ENCODE measurements at regions not wholly inside any gene's neighbourhood (a gene's known extent, or its start where the extent isn't known, plus 50 kb on each side); places are given as distances from the start of the nearest gene placed in this dataset.

DNA sequence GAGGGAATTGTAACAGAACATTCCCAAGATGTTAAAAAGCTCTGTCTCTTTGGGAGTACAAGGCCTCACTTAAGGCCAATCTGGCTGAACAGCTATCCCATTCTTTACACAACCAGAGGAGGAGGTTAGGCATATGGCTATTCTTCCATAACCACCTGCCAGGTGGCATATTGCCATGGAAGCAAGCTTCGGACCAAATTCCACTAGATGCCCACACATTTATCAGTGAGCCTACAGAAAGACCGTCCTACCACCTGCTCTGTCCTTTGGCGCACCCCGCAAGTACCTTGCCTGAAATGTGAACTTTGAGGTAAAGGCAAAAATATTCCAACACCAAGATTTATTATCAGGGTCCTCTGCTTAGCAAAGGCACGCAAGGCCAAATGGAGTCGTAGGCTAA, 519.9 kb upstream of the TNP1 start:
- Histone ChIP-seq H3K9me3 (no peaks in the 10 kb centered on the region), H3K36me3 (ENCODE audit: low read depth, missing control alignments) (no peaks in the 10 kb centered on the region), H3K4me1 (peaks cover 29% of the 10 kb centered on the region), H3K4me3 (no peak overlapping the region), H3K27ac (no peak overlapping the region), H3K27me3 (no peaks in the 10 kb centered on the region)
- WGBS, 2 donors: 67 to 76% methylated on average over 6 of the region's 6 CpGs
- DNase-seq: no peak
- intact Hi-C loops (cut with DNase I; ENCODE audit: low total_unique reads): no loop called here
- no peak for TF ChIP-seq POLR2A (IDR thresholded peaks at IDR 0.05)
- TF ChIP-seq, protein P1, sequence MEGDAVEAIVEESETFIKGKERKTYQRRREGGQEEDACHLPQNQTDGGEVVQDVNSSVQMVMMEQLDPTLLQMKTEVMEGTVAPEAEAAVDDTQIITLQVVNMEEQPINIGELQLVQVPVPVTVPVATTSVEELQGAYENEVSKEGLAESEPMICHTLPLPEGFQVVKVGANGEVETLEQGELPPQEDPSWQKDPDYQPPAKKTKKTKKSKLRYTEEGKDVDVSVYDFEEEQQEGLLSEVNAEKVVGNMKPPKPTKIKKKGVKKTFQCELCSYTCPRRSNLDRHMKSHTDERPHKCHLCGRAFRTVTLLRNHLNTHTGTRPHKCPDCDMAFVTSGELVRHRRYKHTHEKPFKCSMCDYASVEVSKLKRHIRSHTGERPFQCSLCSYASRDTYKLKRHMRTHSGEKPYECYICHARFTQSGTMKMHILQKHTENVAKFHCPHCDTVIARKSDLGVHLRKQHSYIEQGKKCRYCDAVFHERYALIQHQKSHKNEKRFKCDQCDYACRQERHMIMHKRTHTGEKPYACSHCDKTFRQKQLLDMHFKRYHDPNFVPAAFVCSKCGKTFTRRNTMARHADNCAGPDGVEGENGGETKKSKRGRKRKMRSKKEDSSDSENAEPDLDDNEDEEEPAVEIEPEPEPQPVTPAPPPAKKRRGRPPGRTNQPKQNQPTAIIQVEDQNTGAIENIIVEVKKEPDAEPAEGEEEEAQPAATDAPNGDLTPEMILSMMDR (IDR thresholded peaks at IDR 0.05): no peak

DNA sequence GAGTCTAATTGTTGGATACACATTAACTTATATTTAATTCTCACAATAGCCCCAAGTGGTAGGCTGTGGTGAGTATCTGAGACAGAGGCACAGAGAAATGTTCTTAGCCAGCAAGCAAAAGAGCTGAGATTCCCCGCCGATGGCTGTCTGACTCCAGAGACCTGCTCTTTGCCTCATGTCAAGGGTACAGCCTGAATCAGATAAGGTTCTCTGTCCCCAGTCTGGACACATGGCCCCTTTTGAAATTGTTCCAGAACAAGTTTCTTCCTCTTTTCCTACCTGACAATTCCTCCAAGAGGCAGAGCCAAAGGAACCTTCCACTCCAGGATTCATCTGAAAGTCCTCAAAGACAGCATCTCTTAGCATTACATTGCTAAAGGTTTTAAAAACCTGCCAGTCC, 512.9 kb upstream of the TNP1 start:
- Histone ChIP-seq H3K36me3 (ENCODE audit: low read depth, missing control alignments) (no peaks in the 10 kb centered on the region), H3K4me1 (peaks cover 9% of the 10 kb centered on the region), H3K27me3 (no peaks in the 10 kb centered on the region), H3K27ac (no peak overlapping the region), H3K9me3 (no peaks in the 10 kb centered on the region), H3K4me3 (no peak overlapping the region)
- DNase-seq: no peak
- 76% methylated on average over 2 of the region's 2 CpGs; no CpG with 5 or more reads in 1 of the 2 donors for WGBS, 2 donors
- intact Hi-C loops (cut with DNase I; ENCODE audit: low total_unique reads): no loop called here
- TF ChIP-seq, protein P1 (IDR thresholded peaks at IDR 0.05): no peak
- no peak for TF ChIP-seq POLR2A (IDR thresholded peaks at IDR 0.05)

DNA sequence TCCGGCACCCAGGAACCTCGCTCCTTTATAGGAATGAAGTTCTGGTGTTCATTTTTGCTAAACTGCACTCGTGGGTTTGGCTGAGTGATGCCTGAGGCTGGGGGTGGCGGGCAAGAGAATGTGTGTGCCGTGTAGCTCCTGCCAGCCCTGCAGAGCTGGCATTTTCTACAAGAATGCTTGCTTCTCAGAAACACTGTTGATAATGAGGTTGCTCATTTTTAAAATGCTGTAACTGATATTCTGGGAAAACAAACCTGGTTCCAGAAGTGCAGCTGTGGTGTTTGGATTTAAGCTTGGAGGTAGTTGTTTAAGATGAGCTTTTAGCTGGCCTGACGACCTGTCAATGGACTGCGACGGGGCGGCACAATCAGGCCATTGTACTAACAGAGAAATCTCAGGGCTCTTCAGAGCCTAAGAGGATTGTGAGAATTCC, 511.9 kb upstream of the TNP1 start:
- no peaks in the 10 kb centered on the region for H3K27me3 ChIP-seq
- H3K9me3 ChIP-seq: no peaks in the 10 kb centered on the region
- no peak overlapping the region for H3K4me3 ChIP-seq
- peaks cover 9% of the 10 kb centered on the region for H3K4me1 ChIP-seq
- no peaks in the 10 kb centered on the region for H3K36me3 ChIP-seq (ENCODE audit: low read depth, missing control alignments)
- no peak overlapping the region for H3K27ac ChIP-seq
- intact Hi-C loops (cut with DNase I; ENCODE audit: low total_unique reads): no loop called here
- DNase-seq: no peak
- TF ChIP-seq, protein P1 (IDR thresholded peaks at IDR 0.05): no peak
- TF ChIP-seq POLR2A (IDR thresholded peaks at IDR 0.05): no peak
- 52 to 65% methylated on average over 9 of the region's 9 CpGs for WGBS, 2 donors

DNA sequence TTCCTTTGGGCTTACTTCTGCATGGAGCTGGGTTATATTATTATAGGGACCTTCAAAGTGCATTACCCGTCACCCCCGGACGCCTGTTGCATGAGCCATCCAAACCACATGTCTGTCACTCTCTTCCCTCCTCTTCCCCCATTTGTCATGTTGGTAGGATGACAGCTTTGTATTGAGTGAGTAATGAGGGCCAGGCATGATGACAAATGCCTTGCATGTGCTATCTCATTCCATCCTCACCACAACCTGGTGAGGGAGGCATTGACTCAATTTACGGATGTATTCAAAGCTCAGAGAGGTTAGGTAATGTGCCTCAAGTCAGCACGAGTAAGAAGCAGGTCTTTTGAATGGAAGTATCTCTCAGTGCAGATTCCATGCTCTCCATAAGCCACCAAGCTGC, 510.5 kb upstream of the TNP1 start:
- Histone ChIP-seq H3K27me3 (no peaks in the 10 kb centered on the region), H3K36me3 (ENCODE audit: low read depth, missing control alignments) (no peaks in the 10 kb centered on the region), H3K4me3 (no peak overlapping the region), H3K4me1 (peaks cover 9% of the 10 kb centered on the region), H3K27ac (no peak overlapping the region), H3K9me3 (no peaks in the 10 kb centered on the region)
- intact Hi-C loops (cut with DNase I; ENCODE audit: low total_unique reads): no loop called here
- 92 to 96% methylated on average over 5 of the region's 5 CpGs for WGBS, 2 donors
- TF ChIP-seq, protein P1 (IDR thresholded peaks at IDR 0.05): no peak
- TF ChIP-seq POLR2A (IDR thresholded peaks at IDR 0.05): no peak
- no peak for DNase-seq

DNA sequence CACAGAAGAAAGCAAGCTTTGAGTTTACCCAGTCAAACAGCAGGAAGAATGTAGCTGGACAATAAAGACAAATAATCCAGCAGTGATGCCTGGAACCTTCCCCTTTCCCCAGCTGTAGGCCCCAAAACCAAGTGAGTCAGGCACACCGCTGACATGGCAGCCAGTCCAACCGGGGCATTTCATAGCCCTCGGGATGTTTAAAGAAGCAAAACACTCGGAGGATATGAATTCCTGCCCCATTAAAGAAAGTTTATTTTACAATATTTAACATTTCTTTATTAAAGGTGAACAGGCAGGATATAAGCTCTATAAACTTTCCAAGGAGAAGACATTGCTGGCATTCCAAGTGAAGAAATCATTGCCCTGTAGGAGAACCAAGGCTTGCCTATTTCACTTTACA, 507.6 kb upstream of the TNP1 start:
- H3K4me3 ChIP-seq: no peak overlapping the region
- no peak for TF ChIP-seq POLR2A (IDR thresholded peaks at IDR 0.05)
- TF ChIP-seq, protein P1 (IDR thresholded peaks at IDR 0.05): no peak
- H3K27me3 ChIP-seq: no peaks in the 10 kb centered on the region
- no peak overlapping the region for H3K27ac ChIP-seq
- no peak for DNase-seq
- H3K9me3 ChIP-seq: no peaks in the 10 kb centered on the region
- peaks cover 9% of the 10 kb centered on the region for H3K4me1 ChIP-seq
- WGBS, 2 donors: 95 to 98% methylated on average over 4 of the region's 4 CpGs
- intact Hi-C loops (cut with DNase I; ENCODE audit: low total_unique reads): no loop called here
- H3K36me3 ChIP-seq (ENCODE audit: low read depth, missing control alignments): no peaks in the 10 kb centered on the region

Data from testis (tissue), 2 donors.